GM19372 (cell line): ENCODE measurements at regions not wholly inside any gene's neighbourhood (a gene's known extent, or its start where the extent isn't known, plus 50 kb on each side); places are given as distances from the start of the nearest gene placed in this dataset.

Experiments used
- ATAC-seq: cut with Tn5 transposase; IDR thresholded peaks from one replicate; pipeline ENCODE4 v1.9.1; 2021; ENCODE audit warnings: mild to moderate bottlenecking, low read depth, moderate library complexity; ENCODE audit not compliant: unreplicated experiment

DNA sequence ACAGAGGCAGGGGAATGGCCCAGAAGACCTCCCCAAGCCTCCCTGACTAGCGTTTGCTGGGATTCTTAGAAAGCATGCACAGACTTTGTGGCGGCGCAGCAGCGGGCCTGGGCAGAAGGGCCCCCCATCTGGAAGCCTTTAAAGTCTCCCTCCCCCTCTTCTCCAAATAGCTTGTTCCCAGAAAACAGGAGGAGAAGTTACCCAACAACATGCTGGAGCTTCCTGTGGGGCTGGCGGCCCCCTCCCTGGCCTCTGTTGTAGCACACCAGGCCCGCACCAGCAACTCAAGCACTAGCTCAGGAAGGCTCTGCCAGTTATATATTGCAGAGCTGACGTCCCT lies 334.8 kb downstream of the DYSF start:
- no peak for ATAC-seq

DNA sequence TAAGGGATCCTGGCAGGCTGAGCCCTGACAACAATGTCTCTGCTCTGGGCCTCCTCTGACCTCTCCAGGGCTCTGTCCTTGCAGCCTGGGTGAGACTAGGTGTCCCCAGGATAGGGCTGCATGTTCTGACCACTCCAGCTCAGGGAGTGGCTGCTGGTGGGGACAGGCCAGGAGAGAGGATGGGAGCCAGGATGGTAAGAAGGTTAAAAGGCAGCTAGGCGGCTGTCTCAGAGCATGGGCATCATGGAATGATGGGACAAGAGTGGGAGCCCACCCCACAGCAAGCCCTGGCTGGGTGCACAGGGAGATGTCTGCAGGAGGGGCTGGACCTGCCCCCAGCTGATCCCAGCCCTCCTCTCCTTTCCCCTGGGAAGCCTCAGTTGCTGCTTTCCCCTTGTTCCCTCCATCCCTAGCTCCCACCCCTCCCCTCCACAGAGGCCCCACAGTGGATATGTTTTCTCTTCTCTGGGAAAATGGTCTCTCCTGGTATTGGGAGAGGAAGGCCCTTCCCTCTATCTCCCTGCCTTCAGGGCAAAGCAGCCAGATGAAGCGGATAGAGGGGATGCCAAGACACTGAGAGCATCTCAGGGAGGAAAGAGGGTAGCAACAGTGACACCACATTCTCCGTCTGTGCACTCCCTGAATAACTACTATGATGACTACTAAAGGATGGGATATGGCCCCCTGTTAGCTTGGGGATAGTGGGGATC lies 334.3 kb downstream of the DYSF start:
- ATAC-seq = no peak

GRCh38 chr2:71787108-71787415 lies 333.7 kb downstream of the DYSF start:
- ATAC-seq = no peak

DNA sequence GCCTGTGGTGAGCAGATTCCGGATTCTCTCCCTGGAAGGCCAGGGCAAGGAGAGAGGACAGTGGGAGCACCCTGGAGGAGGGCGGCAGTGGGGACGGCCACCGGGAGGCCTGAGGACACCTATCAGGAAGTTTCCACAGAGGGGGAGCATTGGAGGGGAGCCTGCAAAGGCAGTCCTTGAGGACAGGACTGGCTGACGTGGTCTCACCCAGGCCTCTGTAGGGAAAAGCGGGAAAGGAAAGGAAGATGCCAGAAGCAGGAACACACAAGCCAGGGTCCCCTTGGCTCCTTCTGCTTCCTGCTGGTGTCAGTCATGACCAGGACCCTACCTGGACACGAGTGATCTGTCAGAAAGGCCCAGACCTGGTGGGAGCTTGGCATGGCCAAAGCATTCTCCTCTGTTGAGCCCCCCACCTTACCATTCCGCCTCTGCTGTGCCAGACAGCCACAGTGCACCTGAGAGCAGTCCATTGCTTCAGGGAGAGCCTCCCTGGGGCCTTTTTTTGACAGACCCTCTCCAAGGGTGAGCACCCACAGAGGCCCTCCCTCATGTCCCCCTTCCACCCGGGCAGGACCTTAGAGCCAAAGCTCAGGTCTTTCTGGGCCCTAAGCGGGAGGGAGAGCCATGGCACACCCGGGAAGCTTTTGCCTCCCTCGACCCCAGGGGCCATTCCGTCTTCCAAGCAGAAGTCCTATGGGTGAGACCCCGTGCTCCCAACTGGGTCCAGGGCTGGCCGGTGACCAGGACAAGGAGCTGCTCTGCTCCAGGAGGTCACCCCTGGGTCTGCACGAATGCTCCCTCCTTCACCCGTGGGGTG lies 333.1 kb downstream of the DYSF start:
- no peak for ATAC-seq

DNA sequence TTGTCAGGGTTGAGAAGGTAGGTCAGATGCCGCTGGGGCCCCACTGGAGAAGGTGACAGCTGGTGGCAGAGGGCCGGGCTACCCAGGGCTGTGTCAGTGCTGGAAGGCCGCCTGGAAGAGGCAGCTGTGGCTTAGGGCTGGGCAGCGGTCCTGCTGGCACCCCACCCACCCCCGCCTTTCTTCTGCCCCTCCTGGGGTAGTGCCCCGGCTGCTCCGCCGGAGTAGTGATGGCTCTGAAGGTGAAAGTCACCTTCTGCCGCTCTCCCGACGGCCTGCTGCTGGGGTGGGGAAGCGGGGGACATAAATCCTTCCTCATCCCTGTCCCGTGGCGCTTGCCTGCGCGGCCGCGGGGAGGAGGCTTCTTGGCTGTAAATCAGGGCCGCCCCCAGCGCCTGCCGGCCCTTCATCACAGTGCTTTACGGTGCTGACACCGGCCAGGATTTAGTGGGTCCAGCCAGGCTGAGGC lies 332.2 kb downstream of the DYSF start:
- ATAC-seq = no peak

DNA sequence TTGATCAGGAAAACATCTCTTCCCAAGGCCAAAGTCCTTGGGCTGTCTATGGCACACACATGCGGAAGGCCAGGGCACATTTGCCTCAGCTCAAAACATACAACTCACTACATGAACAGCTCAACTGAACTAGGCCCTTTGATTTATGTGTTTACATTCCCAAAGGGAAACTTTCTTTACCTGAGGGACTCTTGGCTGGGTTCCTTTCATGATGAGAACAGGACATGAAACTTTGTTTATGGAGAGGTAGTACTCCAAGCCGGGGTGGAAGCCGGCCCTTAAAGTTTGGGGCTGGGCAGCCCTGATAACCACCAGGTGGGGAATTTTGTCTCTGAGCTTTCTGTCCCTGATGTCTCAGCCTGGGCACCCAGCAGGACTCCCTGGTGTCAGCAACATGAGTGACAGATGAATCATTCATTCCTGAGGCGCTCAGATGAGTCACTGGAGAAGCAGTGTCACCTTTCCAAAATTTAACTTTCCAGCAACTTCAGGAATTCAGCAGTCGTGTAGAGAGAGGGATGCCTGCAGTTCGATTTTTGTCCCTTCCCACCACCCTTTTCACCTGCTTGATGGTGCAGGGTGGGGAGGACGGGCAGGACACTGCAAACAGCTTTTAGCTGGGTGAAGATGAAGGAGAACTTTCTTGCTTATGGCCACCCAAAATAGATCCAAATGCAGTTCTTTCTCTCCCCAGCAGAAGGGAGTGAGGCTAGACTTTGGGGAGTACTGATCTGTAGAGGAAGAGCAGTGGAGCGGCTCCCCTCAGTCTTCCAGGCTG lies 331.6 kb downstream of the DYSF start:
- ATAC-seq = no peak

DNA sequence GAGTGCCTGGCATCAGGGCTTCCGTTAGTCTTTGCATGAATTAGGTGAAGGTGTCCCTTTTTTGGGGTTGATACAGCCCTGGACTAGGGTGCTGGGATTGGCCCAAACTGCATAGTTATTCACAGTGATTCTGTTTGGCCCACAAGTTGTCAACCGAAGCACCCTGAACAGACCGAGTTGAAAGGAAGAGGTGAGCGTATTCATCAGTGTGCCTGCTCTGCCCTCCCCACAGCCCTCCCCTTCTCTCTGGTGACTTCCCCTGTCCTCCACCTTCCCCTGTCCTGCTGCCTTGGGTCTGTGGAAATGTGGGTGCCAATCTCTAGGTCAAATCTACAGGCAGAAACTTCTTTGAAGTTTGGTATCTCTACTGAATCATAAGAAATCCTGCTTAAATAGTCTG lies 330.5 kb downstream of the DYSF start:
- ATAC-seq = no peak

GRCh38 chr2:71783215-71783614 lies 329.9 kb downstream of the DYSF start:
- ATAC-seq = no peak

GRCh38 chr2:71782323-71782722 lies 329.0 kb downstream of the DYSF start:
- no peak for ATAC-seq

DNA sequence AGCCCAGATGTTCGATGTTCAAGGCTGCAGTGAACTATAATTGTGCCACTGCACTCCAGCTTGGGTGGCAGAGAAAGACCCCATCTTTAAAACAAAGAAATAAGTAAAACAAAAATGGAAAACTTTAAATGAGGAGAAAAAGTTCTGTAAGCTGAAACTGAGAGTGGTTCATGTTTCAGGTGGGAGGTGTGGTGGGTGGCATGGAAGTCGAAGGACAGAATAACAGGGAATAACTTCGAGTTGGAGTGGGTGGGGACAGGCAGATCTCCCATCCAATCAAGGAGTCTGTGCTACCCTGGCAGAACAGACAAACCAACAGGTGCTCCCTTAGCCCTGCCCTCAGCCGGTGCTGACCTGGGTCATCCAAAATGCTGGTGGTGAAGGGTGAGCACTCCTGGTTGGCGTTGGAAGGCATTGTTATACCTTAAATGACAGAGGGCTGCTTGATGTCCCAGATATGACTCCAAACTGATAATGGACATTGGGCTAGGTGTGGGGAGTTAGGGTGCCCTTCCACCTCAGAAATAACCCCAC lies 328.4 kb downstream of the DYSF start:
- ATAC-seq = no peak

DNA sequence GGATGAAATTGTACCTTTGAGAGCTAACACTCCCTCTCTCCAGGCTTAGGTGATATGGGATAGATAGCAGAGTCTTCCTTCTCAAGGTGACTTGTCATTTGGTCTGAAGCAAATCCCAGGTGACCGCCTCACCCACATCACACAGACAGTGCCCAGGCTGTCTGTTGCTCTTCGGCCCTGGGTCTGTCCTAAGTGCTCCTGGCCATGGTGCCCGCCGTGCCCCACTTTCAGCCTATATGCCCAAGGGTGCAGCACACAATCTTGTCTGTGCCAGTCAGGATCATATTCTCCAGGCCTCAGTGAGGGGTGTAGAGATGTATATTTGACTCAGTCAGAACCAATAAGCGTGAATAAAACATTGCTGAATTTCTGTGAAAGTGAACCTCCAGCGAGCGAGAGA lies 326.8 kb downstream of the DYSF start:
- ATAC-seq = no peak

DNA sequence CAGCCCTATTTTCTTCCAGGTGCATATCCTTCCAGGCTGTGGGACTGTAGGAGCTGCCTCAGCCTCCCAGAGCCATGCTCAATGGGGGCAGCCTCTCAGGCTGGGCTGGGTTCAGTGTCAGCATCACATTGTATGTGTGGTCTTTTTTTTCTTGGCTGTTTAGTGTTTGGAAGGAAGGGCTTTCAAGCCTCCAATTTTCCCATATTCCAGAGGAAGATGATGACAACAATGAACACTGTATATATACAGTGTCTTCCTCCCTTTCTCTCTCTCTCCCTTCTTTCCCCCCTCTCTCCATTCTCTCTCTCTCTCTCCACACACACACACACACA lies 326.4 kb downstream of the DYSF start:
- ATAC-seq = no peak

DNA sequence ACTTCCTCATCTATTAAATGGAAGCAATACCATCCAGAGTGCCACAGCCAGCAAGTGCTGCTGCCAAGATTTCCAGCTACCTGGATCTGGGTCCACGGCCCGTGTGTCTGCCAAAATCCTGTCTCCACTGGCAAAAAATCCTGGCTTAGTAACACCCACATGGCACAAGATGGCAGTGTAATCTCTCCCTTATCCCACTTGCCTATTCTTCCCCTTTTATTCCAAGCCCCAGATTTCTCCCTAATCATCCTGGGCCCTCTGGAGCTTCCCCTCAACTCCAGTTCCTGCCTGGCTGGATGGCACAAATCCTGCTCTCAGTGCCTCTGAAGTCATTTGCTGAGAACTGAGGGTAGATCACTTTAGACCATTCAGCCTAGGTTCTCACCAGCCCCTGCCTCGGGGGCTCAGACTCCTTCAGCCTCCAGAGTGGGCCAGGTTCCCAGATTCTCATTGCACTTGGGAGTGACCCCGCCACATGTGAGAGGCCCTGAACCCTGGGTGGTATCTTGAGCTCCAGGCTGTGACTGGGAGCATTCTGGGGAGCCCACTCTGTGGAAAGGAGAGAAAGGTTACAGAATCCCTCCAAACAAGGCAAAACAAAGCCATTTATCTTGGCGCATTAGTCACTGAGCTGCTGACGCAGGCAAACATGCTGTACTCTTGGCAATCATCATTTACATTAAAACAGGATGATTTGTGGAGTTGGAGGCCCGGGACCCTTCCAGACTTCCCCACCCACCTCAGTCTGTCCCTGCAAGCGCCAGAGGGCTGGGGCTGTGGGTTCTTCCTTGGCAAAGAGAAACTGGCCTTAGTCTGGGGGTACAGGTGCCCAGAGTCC lies 325.8 kb downstream of the DYSF start:
- ATAC-seq = no peak

- no peak for ATAC-seq
These were observed 325.2 kb downstream of the DYSF start for GRCh38 chr2:71778514-71778913.

DNA sequence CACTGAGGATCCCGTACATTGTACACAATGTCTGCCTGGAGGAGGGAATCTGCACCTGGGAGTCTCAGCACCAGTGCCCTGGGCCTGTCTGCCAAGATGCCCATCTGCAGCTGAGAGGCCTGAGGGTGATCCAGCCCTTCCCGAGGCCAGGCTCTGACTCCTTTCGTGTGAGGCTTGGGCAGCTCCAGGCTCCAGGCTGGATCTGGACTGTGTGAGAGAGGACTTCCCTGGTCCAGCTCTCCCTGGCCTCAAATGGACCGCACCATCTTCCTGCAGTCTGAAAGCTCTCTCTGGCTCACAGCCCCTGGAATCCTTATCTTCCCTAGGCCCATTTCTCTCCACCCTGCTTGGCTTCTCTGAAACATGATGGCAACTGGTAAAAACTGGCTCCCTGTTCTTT lies 324.6 kb downstream of the DYSF start:
- no peak for ATAC-seq

DNA sequence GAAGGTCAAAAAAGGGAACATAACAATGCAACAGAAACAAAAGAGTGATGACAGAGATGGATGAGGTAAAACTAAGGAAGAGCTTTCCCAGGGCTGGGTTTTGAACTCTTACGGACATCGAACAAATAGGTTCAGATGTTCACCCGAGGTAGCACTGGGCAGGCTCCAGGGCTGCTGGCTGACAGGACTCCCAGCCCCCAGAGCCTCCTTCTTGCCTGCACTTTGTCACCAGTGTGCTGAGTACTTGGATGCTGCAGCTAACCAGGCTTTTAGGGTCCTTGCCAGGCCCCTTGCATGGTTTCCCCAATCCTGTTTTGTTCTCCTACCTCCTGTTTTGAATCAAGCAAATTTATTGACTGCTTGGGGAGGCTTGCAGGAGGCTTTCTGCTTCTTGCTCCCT lies 322.9 kb downstream of the DYSF start:
- no peak for ATAC-seq

- no peak for ATAC-seq
These were observed 319.9 kb downstream of the DYSF start for GRCh38 chr2:71773218-71773617.

DNA sequence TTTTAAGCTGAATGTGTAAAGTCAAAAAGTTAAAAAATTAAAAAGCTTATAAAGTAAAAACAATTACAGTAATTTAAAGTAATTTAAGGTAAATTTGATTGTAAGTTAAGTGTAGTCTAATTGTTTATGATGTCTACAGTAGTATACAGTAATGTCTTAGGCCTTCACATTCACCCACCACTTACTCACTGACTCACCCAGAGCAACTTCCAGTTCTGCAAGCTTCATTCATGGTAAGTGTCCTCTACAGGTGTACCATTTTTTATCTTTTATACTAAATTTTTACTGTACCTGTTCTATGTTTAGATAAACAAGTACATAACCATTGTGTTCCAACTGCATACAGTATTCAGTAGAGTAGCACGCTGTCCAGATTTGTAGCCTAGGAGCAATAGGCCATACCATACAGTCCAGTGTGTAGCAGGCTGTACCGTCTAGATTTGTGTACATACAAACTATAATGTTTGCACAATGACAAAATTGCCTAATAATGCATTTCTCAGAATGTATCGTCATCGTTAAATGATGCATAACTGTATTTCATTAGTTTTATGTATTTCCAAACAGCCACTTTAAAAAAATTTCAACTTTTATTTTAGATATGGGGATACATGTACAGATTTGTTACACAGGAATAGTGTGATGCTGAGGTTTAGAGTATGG lies 319.3 kb downstream of the DYSF start:
- no peak for ATAC-seq

GRCh38 chr2:71767663-71768062 lies 314.3 kb downstream of the DYSF start:
- no peak for ATAC-seq

- ATAC-seq = no peak
These were observed 305.7 kb downstream of the DYSF start for GRCh38 chr2:71759060-71759459.
